GM12864 (cell line): ENCODE measurements at regions not wholly inside any gene's neighbourhood (a gene's known extent, or its start where the extent isn't known, plus 50 kb on each side); places are given as distances from the start of the nearest gene placed in this dataset.

Source experiments
- DNase-seq: peaks from one replicate; pipeline ENCODE4 v3.0.0-alpha.2; 2011; ENCODE audit warnings: low read depth
- H3K4me3 ChIP-seq: 2 replicates; pipeline ENCODE4 v1.5.1; 2011; ENCODE audit warnings: mild to moderate bottlenecking, low read depth, low read length, control low read depth
- CTCF ChIP-seq: IDR thresholded peaks from 2 replicates; pipeline ENCODE4 v1.5.1; 2011; ENCODE audit warnings: low read depth, mild to moderate bottlenecking, moderate library complexity, low read length, control low read depth, inconsistent platforms; ENCODE audit errors: missing control alignments

- TF ChIP-seq CTCF, result no peak
- no peak overlapping the region for H3K4me3 ChIP-seq
- DNase-seq, result no peak
Observed at GRCh38 chr2:121081701-121082100, 203.3 kb downstream of the TFCP2L1 start.

- no peak for TF ChIP-seq CTCF
- DNase-seq, result no peak
- H3K4me3 ChIP-seq, result no peak overlapping the region
Observed at GRCh38 chr2:121082191-121082590, 202.8 kb downstream of the TFCP2L1 start.

DNA sequence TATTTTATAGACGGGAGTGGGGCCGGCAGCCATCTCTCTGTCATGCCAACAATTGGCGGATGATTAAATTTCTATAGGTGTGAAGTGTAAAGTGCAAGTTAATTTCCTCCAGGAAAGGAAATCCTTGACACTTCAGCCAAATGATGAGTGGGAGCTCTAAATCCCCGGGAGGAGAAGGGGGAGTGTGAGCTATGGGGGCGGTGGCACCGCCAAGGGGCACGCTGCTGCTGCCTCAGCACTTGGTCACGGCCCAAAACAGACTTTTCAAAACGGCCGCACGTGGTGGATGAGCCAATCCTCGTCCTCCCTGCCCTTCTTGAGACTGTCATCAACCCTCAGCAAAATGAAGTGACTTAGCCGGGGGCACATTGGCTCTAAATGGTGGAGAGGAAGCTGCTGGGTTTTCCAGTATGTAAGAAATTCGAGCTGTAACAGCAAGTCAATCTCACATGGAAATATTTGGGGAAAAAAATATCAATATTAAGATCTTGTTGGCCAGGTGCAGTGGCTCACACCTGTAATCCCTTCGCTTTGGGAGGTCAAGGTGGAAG is 200.8 kb downstream of the TFCP2L1 start:
- TF ChIP-seq CTCF, result no peak
- no peak for DNase-seq
- no peak overlapping the region for H3K4me3 ChIP-seq

DNA sequence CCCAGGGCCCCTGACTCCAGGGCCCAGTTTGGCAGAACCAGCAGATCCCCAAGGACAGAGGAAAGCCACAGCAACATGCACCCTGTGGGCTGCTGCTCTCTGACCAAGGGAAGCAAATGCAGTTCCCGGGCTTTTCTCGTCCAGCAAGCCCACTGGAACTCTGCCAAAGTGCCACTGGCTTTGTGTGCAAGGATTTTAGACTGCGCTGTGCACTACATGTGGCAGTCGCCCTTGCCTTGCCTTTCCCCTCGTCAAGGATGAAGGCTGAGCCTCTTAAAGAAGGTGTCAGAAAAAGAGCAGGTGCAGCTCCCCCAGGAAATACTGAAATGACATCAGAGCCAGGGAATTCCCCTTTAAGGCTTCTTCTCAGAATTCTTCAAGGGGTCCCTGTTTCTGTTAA is 199.2 kb downstream of the TFCP2L1 start:
- TF ChIP-seq CTCF, result no peak
- H3K4me3 ChIP-seq, result no peak overlapping the region
- DNase-seq, result no peak

DNA sequence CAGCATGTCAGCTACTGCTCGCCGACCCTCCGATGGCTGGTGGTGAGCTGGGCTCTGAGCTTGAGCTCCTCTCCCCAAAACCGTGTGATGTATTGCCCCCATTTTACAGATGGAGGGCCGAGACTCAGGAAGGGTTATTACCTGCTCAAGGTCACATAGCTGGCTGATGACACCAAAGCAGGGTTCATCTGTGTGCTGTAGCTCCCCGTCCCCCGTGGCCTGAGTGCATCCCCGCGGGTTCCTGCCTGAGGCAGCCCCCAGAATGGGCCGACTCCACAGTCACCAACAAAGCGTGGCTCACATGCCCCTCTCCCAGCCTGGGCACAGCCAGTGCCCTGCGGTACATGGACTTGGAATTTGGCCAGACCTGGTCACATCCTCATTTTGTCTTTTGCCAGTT is 198.6 kb downstream of the TFCP2L1 start:
- TF ChIP-seq CTCF, result no peak
- H3K4me3 ChIP-seq, result no peak overlapping the region
- no peak for DNase-seq

DNA sequence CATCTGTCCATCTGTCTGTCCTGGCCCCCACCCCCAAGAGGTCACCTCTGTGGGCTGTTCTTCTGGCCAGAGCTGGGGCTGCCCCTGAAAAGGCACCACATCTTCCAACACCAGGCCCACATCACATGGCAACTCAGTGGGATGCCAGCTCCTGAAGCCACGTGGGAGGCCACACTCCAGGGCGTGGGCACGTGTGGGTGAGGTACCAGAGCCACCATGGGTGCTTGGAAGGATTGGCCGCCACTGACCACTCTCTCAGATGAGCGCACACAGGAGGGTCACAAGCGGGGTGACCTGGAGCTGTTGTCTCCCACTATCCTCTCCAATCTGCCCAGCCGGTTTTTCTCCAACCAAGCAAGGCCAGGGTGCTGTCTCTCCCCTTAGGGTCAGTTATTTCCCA is 197.9 kb downstream of the TFCP2L1 start:
- H3K4me3 ChIP-seq, result no peak overlapping the region
- no peak for DNase-seq
- TF ChIP-seq CTCF, result no peak
